ENCODE measurements at regions not wholly inside any gene's neighbourhood (a gene's known extent, or its start where the extent isn't known, plus 50 kb on each side); places are given as distances from the start of the nearest gene placed in this dataset.

DNA sequence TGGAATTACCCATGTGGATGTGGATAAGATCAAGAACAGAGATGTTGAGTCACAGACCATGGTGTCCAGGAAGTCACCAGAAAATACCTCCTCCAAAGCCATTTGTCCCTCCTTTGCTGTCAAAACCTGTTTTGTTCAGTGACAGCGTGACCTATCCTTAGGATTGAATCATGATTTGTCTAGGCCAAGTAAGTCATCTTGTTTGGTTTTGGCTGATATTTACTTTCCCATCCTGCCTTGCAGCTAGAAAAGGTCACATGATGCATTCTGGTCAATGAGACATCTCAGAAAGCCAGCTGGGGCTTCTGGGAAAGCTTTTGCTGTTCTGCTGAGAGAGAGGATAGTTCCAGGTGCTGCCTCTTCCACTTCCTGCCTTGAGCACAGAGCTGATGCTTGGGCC is 225.3 kb upstream of the ZMIZ1 start:
- H3K4me3 Mint-ChIP-seq (ENCODE audit: unreplicated experiment): no peak overlapping the region
- H3K9me3 Mint-ChIP-seq (ENCODE audit: unreplicated experiment): peaks cover 9% of the 10 kb centered on the region
- peaks cover 14% of the 10 kb centered on the region for H3K4me1 Mint-ChIP-seq (ENCODE audit: low read depth, unreplicated experiment)
- no peak overlapping the region for H3K27ac Mint-ChIP-seq (ENCODE audit: unreplicated experiment)
- TF ChIP-seq, protein P1, sequence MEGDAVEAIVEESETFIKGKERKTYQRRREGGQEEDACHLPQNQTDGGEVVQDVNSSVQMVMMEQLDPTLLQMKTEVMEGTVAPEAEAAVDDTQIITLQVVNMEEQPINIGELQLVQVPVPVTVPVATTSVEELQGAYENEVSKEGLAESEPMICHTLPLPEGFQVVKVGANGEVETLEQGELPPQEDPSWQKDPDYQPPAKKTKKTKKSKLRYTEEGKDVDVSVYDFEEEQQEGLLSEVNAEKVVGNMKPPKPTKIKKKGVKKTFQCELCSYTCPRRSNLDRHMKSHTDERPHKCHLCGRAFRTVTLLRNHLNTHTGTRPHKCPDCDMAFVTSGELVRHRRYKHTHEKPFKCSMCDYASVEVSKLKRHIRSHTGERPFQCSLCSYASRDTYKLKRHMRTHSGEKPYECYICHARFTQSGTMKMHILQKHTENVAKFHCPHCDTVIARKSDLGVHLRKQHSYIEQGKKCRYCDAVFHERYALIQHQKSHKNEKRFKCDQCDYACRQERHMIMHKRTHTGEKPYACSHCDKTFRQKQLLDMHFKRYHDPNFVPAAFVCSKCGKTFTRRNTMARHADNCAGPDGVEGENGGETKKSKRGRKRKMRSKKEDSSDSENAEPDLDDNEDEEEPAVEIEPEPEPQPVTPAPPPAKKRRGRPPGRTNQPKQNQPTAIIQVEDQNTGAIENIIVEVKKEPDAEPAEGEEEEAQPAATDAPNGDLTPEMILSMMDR (IDR thresholded peaks at IDR 0.05; ENCODE audit: partially characterized antibody, unreplicated experiment): no peak
- DNase-seq: no peak
- peaks cover 6% of the 10 kb centered on the region for H3K27me3 Mint-ChIP-seq (ENCODE audit: unreplicated experiment)
- H3K36me3 Mint-ChIP-seq (ENCODE audit: unreplicated experiment): peaks cover 10% of the 10 kb centered on the region

DNA sequence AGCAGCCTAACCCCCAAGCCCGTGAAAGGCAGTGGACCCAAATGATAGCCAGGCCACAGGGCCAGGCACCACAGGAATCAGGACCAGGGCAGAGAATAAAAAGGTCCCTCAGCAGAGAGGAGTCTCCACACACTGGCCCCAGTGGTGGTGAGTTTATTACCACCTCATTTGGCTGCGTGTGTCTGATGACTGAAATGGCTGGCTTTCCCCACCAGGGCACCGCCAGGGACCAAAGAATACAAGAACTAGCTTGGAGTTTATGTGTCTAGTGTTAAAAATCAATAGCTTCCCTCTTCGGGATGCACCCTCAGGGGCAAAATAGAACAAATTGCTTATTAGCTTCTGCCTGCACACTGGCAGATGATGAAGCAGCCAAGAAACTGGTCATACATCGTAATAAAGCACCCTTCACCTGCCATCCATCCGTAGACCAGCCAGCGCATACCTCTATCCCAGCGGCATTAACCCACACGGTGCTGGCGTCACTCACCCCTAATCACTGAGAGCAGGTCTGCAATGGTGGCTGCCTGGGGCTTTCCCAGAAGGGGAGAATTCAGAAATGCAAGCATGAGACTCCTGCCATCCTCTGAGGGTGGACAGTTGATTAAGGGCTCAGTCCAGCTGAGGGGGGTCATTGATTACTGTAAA is 223.7 kb upstream of the ZMIZ1 start:
- Mint-ChIP-seq H3K4me3 (ENCODE audit: unreplicated experiment) (no peak overlapping the region), H3K4me1 (ENCODE audit: low read depth, unreplicated experiment) (peaks cover 17% of the 10 kb centered on the region), H3K27me3 (ENCODE audit: unreplicated experiment) (peaks cover 10% of the 10 kb centered on the region), H3K27ac (ENCODE audit: unreplicated experiment) (no peak overlapping the region), H3K36me3 (ENCODE audit: unreplicated experiment) (peaks cover 10% of the 10 kb centered on the region), H3K9me3 (ENCODE audit: unreplicated experiment) (peaks cover 9% of the 10 kb centered on the region)
- TF ChIP-seq, protein P1 (IDR thresholded peaks at IDR 0.05; ENCODE audit: partially characterized antibody, unreplicated experiment): no peak
- no peak for DNase-seq

DNA sequence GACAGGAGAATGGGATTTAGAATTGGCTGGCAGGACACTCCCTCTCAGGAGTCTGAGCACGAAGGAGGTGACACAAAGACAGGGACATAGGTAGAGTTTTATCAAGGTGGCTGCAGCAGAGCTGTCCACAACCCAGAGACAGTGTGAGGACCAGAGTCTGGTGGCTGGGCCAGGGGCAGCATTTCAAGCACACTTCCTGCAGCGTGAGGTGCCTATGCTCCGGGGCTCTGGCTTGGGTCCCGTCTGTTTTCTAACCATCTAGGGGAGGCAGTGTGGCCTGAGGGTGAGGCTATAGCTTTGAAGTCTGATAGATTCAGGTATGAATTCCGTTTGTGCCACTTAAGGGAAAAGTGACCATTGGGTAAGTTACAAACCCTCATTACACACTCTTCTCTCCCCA is 222.7 kb upstream of the ZMIZ1 start:
- no peak for DNase-seq
- H3K36me3 Mint-ChIP-seq (ENCODE audit: unreplicated experiment): peaks cover 5% of the 10 kb centered on the region
- H3K4me3 Mint-ChIP-seq (ENCODE audit: unreplicated experiment): no peak overlapping the region
- H3K27ac Mint-ChIP-seq (ENCODE audit: unreplicated experiment): no peak overlapping the region
- H3K9me3 Mint-ChIP-seq (ENCODE audit: unreplicated experiment): peaks cover 8% of the 10 kb centered on the region
- H3K4me1 Mint-ChIP-seq (ENCODE audit: low read depth, unreplicated experiment): peaks cover 20% of the 10 kb centered on the region
- H3K27me3 Mint-ChIP-seq (ENCODE audit: unreplicated experiment): peaks cover 13% of the 10 kb centered on the region
- TF ChIP-seq, protein P1 (IDR thresholded peaks at IDR 0.05; ENCODE audit: partially characterized antibody, unreplicated experiment): no peak

DNA sequence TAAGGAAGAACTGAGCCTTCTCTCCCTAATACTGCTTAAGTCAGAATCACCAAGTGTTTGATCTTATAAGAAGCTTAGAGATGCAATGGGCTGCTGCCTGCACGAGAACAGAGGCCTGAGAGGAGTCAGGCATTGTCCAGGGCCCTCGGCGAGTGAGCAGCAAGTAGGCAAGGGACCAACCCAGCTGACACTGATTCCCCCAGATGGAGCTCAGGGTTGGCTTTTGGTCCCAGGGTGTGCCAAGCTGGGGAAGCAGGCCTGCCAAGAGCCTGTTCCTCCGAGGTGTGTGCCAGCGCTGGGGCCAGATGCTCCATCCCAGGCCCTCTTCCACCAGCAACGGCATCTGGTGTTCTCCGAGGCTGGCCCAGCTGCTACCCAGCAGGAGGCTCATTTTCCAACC is 222.0 kb upstream of the ZMIZ1 start:
- TF ChIP-seq, protein P1 (IDR thresholded peaks at IDR 0.05; ENCODE audit: partially characterized antibody, unreplicated experiment): no peak
- H3K27me3 Mint-ChIP-seq (ENCODE audit: unreplicated experiment): peaks cover 17% of the 10 kb centered on the region
- peak; percentile 45 for DNase-seq
- H3K9me3 Mint-ChIP-seq (ENCODE audit: unreplicated experiment): peaks cover 15% of the 10 kb centered on the region
- H3K36me3 Mint-ChIP-seq (ENCODE audit: unreplicated experiment): no peaks in the 10 kb centered on the region
- H3K4me1 Mint-ChIP-seq (ENCODE audit: low read depth, unreplicated experiment): peaks cover 24% of the 10 kb centered on the region
- H3K4me3 Mint-ChIP-seq (ENCODE audit: unreplicated experiment): no peak overlapping the region
- H3K27ac Mint-ChIP-seq (ENCODE audit: unreplicated experiment): peak overlapping the region; percentile 65

DNA sequence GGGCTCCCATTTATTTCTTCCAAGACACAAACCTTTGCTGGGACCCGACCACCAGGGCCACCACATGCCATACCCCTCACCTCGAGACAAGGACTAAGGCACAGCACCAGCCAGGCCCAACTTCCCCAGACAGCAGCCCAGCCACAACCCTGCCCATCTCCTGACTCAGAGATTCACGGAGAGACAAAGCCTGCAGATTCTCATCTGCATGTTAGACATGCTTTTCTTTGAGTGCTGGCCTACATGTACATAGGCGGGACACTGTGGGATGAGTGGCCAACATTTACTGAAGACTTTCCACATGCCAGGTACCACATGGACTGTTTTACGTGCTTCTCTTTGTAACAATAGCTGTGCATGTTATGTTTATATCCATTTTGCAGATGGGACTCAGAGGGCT is 221.3 kb upstream of the ZMIZ1 start:
- DNase-seq: no peak
- H3K4me1 Mint-ChIP-seq (ENCODE audit: low read depth, unreplicated experiment): peaks cover 29% of the 10 kb centered on the region
- no peaks in the 10 kb centered on the region for H3K36me3 Mint-ChIP-seq (ENCODE audit: unreplicated experiment)
- no peak overlapping the region for H3K27ac Mint-ChIP-seq (ENCODE audit: unreplicated experiment)
- H3K9me3 Mint-ChIP-seq (ENCODE audit: unreplicated experiment): peaks cover 13% of the 10 kb centered on the region
- H3K27me3 Mint-ChIP-seq (ENCODE audit: unreplicated experiment): peaks cover 19% of the 10 kb centered on the region
- TF ChIP-seq, protein P1 (IDR thresholded peaks at IDR 0.05; ENCODE audit: partially characterized antibody, unreplicated experiment): no peak
- no peak overlapping the region for H3K4me3 Mint-ChIP-seq (ENCODE audit: unreplicated experiment)
